ENCODE measurements at regions not wholly inside any gene's neighbourhood (a gene's known extent, or its start where the extent isn't known, plus 50 kb on each side); places are given as distances from the start of the nearest gene placed in this dataset.

GRCh38 chr13:67742478-67742877, 512.3 kb upstream of the PCDH9 start:
- no peak overlapping the region for H3K4me3 Mint-ChIP-seq (ENCODE audit: unreplicated experiment)
- Histone ChIP-seq H3K9ac (ENCODE audit: low read length) (no peak overlapping the region), H3K36me3 (ENCODE audit: insufficient read depth, low read length) (no peaks in the 10 kb centered on the region), H3K4me3 (ENCODE audit: insufficient read depth, low read depth, low read length) (no peak overlapping the region), H4K20me1 (ENCODE audit: insufficient read depth, low read length) (no peaks in the 10 kb centered on the region), H3K27me3 (ENCODE audit: insufficient read depth, low read length) (no peaks in the 10 kb centered on the region), H3K9me3 (ENCODE audit: insufficient read depth, low read depth, low read length) (no peaks in the 10 kb centered on the region), H3K79me2 (ENCODE audit: insufficient read depth, low read length) (no peaks in the 10 kb centered on the region), H3K27ac (ENCODE audit: low read depth, low read length) (no peak overlapping the region), H3K4me2 (ENCODE audit: low read length) (no peak overlapping the region), H2AFZ (ENCODE audit: low read depth, low read length) (no peak overlapping the region), H3K4me1 (ENCODE audit: insufficient read depth, low read length) (no peaks in the 10 kb centered on the region)
- TF ChIP-seq CTCF (IDR thresholded peaks at IDR 0.05; ENCODE audit: insufficient read depth, low read depth, low read length) (no peak), EZH2 (IDR thresholded peaks at IDR 0.05; ENCODE audit: insufficient read depth, low read length) (no peak)
- H3K36me3 Mint-ChIP-seq (ENCODE audit: low read depth, unreplicated experiment): no peaks in the 10 kb centered on the region
- no peak overlapping the region for H3K27ac Mint-ChIP-seq (ENCODE audit: unreplicated experiment)
- DNase-seq (ENCODE audit: low read depth) (peak; percentile 25), FAIRE-seq (no peak)
- no peaks in the 10 kb centered on the region for H3K27me3 Mint-ChIP-seq (ENCODE audit: low read depth, unreplicated experiment)
- H3K4me1 Mint-ChIP-seq (ENCODE audit: low read depth, unreplicated experiment): no peaks in the 10 kb centered on the region
- H3K9me3 Mint-ChIP-seq (ENCODE audit: unreplicated experiment): no peaks in the 10 kb centered on the region

GRCh38 chr13:67740871-67741535, 510.9 kb upstream of the PCDH9 start:
- Histone ChIP-seq H4K20me1 (ENCODE audit: insufficient read depth, low read length) (no peaks in the 10 kb centered on the region), H3K4me2 (ENCODE audit: low read length) (peak overlapping the region; percentile 54), H3K79me2 (ENCODE audit: insufficient read depth, low read length) (no peaks in the 10 kb centered on the region), H3K9me3 (ENCODE audit: insufficient read depth, low read depth, low read length) (no peaks in the 10 kb centered on the region), H3K27ac (ENCODE audit: low read depth, low read length) (peak overlapping the region; percentile 44), H3K4me3 (ENCODE audit: insufficient read depth, low read depth, low read length) (no peak overlapping the region), H3K4me1 (ENCODE audit: insufficient read depth, low read length) (peaks cover 7% of the 10 kb centered on the region), H3K27me3 (ENCODE audit: insufficient read depth, low read length) (no peaks in the 10 kb centered on the region), H3K36me3 (ENCODE audit: insufficient read depth, low read length) (no peaks in the 10 kb centered on the region), H3K9ac (ENCODE audit: low read length) (no peak overlapping the region), H2AFZ (ENCODE audit: low read depth, low read length) (peak overlapping the region; percentile 54)
- TF ChIP-seq EZH2 (IDR thresholded peaks at IDR 0.05; ENCODE audit: insufficient read depth, low read length) (no peak), CTCF (IDR thresholded peaks at IDR 0.05; ENCODE audit: insufficient read depth, low read depth, low read length) (no peak)
- H3K36me3 Mint-ChIP-seq (ENCODE audit: low read depth, unreplicated experiment): no peaks in the 10 kb centered on the region
- no peaks in the 10 kb centered on the region for H3K27me3 Mint-ChIP-seq (ENCODE audit: low read depth, unreplicated experiment)
- H3K27ac Mint-ChIP-seq (ENCODE audit: unreplicated experiment): no peak overlapping the region
- DNase-seq (ENCODE audit: low read depth) (peak; percentile 51), FAIRE-seq (no peak)
- no peaks in the 10 kb centered on the region for H3K9me3 Mint-ChIP-seq (ENCODE audit: unreplicated experiment)
- H3K4me3 Mint-ChIP-seq (ENCODE audit: unreplicated experiment): no peak overlapping the region
- H3K4me1 Mint-ChIP-seq (ENCODE audit: low read depth, unreplicated experiment): peaks cover 11% of the 10 kb centered on the region
